ENCODE measurements at regions not wholly inside any gene's neighbourhood (a gene's known extent, or its start where the extent isn't known, plus 50 kb on each side); places are given as distances from the start of the nearest gene placed in this dataset.

GRCh38 chr7:116449441-116449840, 50.1 kb upstream of the CAV2 start:
- Histone ChIP-seq H3K27me3 (ENCODE audit: insufficient read depth, low read length) (no peaks in the 10 kb centered on the region), H3K9ac (ENCODE audit: low read length) (no peak overlapping the region), H3K4me2 (ENCODE audit: low read length) (no peak overlapping the region), H4K20me1 (ENCODE audit: insufficient read depth, low read length) (no peaks in the 10 kb centered on the region), H3K79me2 (ENCODE audit: insufficient read depth, low read length) (no peaks in the 10 kb centered on the region), H3K27ac (ENCODE audit: low read depth, low read length, poor library complexity, severe bottlenecking) (no peak overlapping the region), H3F3A (ENCODE audit: insufficient read depth, low read length) (no peaks in the 10 kb centered on the region), H3K9me2 (ENCODE audit: low read depth, low read length) (no peaks in the 10 kb centered on the region), H2AFZ (ENCODE audit: low read length) (no peak overlapping the region), H3K4me1 (ENCODE audit: insufficient read depth, low read length, severe bottlenecking) (no peaks in the 10 kb centered on the region), H3K9me3 (ENCODE audit: low read length) (no peaks in the 10 kb centered on the region), H3K4me3 (ENCODE audit: low read depth, low read length, poor library complexity, severe bottlenecking) (no peak overlapping the region), H3K36me3 (ENCODE audit: insufficient read depth, low read length) (no peaks in the 10 kb centered on the region)
- no peak for TF ChIP-seq EZH2 (IDR thresholded peaks at IDR 0.05; ENCODE audit: borderline replicate concordance, low read length)
- TF ChIP-seq, protein P1, sequence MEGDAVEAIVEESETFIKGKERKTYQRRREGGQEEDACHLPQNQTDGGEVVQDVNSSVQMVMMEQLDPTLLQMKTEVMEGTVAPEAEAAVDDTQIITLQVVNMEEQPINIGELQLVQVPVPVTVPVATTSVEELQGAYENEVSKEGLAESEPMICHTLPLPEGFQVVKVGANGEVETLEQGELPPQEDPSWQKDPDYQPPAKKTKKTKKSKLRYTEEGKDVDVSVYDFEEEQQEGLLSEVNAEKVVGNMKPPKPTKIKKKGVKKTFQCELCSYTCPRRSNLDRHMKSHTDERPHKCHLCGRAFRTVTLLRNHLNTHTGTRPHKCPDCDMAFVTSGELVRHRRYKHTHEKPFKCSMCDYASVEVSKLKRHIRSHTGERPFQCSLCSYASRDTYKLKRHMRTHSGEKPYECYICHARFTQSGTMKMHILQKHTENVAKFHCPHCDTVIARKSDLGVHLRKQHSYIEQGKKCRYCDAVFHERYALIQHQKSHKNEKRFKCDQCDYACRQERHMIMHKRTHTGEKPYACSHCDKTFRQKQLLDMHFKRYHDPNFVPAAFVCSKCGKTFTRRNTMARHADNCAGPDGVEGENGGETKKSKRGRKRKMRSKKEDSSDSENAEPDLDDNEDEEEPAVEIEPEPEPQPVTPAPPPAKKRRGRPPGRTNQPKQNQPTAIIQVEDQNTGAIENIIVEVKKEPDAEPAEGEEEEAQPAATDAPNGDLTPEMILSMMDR (IDR thresholded peaks at IDR 0.05; ENCODE audit: low read length): no peak
